AG08395 (cell line): ENCODE measurements at regions not wholly inside any gene's neighbourhood (a gene's known extent, or its start where the extent isn't known, plus 50 kb on each side); places are given as distances from the start of the nearest gene placed in this dataset.
"Not testable (repeated sequence)": the region's sequence is repeated elsewhere in the genome, so short reads cannot be mapped to it uniquely, and the experiment has no call there.

Experiments used
- DNase-seq: peaks from one replicate; pipeline ENCODE4 v3.0.0; 2012; ENCODE audit warnings: mixed read lengths, low spot score

- DNase-seq, result no peak
Measured at GRCh38 chr1:213531369-213532310, 456.1 kb upstream of the PROX1 start.

DNA sequence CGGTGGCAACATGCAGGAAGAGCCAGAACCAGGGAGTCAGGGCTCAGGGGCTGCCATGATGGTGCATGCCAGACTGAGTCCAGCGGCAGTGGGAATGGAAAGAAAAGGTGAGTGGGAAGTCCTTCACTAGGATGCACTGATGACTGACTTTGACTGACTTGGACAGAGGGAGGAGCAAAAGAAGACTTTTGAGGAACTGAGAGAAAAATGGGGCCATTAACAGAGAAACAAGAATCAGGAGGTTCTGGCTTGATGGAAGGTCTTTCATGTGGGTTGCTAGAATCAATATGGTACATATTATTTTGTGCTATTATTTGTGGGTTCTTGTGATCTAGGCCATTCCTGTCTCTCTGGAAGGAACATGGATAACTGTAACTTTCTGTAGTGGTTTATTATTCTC is 454.6 kb upstream of the PROX1 start:
- DNase-seq, result no peak

GRCh38 chr1:213535679-213536078 is 452.1 kb upstream of the PROX1 start:
- no peak for DNase-seq

GRCh38 chr1:213538251-213538650 is 449.5 kb upstream of the PROX1 start:
- DNase-seq, result no peak

DNA sequence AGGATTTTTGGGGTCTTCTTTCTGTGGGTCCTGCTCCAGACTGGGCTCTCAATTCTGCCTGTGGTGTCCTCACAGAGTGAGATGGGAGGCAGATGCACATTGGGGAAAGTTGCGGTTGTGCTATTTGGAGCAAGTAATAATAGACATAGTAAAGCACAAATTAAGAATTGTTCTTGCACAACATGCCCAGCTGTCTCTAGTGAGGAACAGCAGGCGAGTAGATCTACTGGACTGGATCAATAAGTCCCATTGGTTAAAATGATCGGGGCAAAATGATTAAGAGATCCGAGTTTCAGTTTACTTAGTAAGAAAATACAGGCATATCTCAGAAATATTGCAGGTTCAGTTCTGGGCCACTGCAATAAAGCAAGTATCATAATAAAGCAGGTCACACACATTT is 448.3 kb upstream of the PROX1 start:
- no peak for DNase-seq

DNA sequence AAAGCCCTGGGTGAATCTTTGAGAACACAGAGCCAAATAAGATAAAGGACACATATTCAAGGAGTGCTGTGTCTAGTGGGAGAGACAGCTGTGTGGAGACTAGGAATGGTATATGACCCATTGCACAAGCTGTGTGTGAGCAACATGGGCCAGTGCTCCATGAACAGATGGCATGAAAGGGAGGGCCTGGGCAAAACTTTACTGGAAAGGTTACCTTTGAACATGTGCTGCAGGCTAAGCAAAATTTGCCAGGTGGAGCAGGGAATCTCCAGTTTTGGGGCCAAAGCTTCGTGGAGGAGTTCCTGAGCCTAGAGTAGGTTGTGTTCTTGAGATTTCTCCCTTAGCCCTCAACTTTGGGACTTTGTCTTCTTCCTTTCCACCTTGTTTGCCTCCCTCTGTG is 446.1 kb upstream of the PROX1 start:
- no peak for DNase-seq

DNA sequence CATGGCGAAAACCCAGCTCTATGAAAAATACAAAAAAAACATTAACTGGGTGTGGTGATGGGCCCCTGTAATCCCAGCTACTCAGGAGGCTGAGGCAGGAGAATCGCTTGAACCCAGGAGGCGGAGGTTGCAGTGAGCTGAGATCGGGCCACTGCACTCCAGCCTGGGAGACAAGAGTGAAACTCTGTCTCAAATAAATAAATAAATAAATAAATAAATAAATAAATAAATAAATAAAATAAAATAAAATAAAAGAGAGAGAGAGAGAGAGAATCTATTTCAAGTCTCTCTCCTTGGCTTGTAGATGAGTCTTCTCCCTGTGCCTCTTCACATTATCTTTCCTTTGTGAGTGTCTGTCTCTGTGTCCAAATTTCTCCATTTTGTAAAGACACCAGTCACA is 442.6 kb upstream of the PROX1 start:
- DNase-seq, result not testable (repeated sequence)

DNA sequence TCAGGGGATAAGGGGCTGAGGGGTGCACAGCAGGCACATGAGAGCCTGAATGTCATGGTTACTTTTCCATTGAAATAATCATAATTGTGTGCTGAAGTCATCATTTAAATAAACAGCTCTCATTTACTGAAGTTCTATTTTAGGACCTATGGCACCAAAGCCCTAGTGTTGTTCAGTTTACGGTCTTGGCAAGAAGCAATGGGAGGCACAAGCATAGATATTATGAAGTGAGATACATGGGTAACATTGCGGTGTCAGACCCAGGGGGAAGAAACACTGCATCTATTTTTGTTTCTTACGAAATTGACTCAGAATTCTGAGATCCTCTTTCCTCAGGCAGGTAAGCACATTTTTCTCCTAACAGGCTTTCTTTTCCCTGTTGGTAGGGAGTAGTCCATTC is 437.8 kb upstream of the PROX1 start:
- DNase-seq, result no peak

- DNase-seq, result no peak
Measured at GRCh38 chr1:213550804-213551203, 437.0 kb upstream of the PROX1 start.

GRCh38 chr1:213552045-213552444 is 435.7 kb upstream of the PROX1 start:
- DNase-seq, result no peak

GRCh38 chr1:213560226-213560625 is 427.5 kb upstream of the PROX1 start:
- no peak for DNase-seq

- no peak for DNase-seq
Measured at GRCh38 chr1:213561870-213562269, 425.9 kb upstream of the PROX1 start.

DNA sequence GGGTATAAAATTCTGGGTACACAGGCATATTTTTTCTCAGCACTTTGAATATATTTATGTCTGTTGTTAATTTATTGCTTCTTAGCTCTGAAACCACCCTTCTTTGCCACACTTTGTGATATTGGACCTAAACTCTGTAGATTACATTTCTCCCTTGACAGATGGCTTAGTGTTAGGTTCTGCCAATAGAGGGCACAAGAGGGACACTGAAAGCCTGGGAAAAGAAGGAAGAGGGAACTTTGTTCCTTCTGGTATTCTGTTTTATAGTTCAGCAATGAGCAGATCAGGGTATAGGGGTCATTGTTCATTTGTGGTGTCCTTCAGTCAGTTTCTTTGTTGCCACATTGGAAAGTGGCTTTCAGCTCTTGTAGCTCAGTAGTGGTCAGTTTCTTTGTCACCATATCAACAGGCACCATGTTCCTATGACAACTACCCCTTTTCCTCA is 423.5 kb upstream of the PROX1 start:
- DNase-seq, result no peak

- DNase-seq, result no peak
Measured at GRCh38 chr1:213568929-213569815, 418.6 kb upstream of the PROX1 start.

GRCh38 chr1:213569816-213570150 is 418.0 kb upstream of the PROX1 start:
- no peak for DNase-seq

DNA sequence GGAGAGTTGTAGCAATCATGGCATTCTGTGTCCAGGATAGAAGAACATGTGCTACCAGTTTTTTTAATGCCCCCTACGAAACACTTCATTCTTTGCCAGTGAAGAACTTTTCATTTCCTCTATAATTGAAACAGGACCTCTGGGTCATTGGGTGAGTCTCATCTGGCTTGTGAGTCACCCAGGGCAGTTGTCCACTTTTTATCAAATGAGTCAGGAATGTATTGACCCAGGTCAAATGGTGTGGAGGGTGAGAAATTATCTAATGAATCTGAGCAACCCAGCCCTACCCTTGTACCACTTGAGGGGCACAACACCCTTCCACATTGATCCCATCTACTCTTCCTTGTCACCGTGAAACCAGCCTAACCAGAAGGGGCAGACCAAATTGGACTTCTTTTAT is 417.3 kb upstream of the PROX1 start:
- no peak for DNase-seq

GRCh38 chr1:213571419-213571818 is 416.4 kb upstream of the PROX1 start:
- DNase-seq, result no peak

- no peak for DNase-seq
Measured at GRCh38 chr1:213571843-213572242, 415.9 kb upstream of the PROX1 start.

DNA sequence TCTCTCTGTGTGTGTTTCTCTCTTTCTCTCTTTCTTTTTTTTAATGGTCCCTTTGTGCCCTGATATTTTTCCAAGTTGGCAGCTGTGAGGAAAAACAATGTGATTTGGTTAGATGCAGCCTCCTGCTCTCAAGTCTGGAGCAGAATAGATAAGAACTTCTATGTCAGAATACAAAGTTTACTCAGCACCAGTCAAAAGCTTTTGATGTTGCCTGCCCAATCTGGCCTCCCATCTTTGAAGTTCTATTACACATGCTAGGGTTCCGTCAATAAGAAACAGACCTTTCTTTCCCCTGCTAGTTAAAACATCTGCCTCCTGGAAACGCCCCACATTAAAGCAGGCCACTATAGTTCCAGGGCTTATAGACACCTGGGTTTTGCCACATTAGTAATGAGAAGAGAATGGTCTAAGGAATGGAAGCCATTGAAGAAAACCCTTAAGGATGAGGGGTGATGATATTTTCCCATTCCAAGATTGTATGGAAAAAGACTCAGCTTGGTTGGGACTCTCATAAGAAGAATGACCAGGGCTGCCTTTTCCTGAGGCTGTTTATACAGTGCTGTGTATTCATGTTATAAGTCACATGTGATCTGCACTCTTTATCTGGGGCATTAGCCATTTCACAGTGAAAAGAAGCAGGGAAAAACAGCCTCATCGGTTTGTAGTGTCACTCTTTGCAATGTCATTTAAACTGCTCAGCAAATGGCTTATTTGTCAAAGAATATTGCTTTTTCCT is 414.7 kb upstream of the PROX1 start:
- no peak for DNase-seq

DNA sequence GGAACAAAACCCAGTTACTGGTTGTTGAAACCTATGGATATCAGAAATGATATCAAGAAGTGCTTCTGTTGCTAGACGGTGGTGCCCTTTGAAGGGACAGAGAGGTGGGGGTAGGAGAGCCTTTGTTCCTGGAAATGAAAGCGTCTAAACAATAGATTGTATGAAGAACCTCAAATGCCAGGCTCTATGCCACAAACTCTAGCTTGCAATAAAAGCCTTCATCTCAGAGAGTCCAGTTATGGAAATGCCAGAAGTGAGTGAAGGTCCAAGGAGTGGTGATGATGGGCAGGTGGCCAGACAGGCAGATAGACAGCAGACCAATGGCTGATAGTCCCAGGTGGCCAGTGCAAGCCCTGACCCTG is 414.1 kb upstream of the PROX1 start:
- no peak for DNase-seq

DNA sequence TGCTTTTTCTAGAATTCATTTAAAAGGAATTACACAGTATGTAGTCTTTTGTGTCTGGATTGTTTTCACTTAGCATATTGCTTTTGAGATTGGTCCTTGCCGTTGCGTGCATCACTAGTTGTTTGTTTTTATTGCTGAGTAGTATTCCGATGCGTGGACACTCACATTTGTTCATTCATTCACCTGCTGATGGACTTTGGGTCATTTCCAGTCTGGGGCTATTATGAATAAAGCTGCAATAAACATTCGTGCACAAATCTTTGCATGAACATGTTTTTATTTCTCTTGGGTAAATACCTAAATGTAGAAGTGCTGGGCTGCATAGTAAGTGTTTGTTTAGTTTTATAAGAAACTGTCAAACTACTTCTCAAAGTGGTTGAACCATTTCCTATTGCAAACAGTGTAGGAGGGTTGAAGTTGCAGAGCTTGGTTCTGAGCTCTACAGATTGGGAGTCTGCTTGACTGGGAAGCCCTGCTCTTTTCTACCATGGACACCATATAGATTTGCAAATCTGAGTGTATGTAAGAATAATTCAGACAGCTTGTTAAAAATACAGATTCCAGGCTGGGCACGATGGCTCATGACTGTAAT is 404.7 kb upstream of the PROX1 start:
- no peak for DNase-seq

DNA sequence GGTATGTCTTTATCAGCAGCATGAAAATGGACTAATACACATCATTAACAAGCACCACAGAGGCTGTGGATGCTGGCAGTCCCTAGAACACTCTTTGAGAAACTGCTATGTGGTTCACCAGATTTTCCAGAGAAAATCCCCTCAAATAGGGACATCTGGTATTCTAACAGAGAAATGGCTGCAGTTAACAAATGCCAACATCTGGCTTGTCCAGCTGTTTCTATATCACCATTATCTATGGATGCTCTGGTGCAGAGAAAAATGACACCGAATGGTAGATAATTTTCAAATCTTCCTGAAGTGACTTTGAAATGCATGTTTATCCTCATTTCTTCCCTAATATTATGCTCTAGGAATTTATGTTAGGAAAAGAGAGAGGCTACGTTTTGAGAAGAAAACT is 403.5 kb upstream of the PROX1 start:
- no peak for DNase-seq
